Cardiac muscle cell (in vitro differentiated cells and primary cell): ENCODE measurements at regions not wholly inside any gene's neighbourhood (a gene's known extent, or its start where the extent isn't known, plus 50 kb on each side); places are given as distances from the start of the nearest gene placed in this dataset.

Source experiments
- DNase-seq, 2 donors: peaks; one replicate each; pipeline versions ENCODE4 v3.0.0 to v3.0.0-alpha.2; 2010 to 2017; ENCODE audit warnings: low read depth in 1 of 2, low spot score in 1 of 2
- H3K27ac ChIP-seq: fragments of 200-600 bp; sonication (generic); 2 replicates; pipeline ENCODE4 v1.5.1; 2016
- H3K27me3 ChIP-seq: fragments of 200-600 bp; sonication (generic); 2 replicates; pipeline ENCODE4 v1.6.0; 2016; ENCODE audit warnings: control low read depth
- H3K36me3 ChIP-seq: fragments of 200-600 bp; sonication (generic); 2 replicates; pipeline ENCODE4 v1.5.1; 2016; ENCODE audit warnings: control low read depth
- H3K4me1 ChIP-seq: fragments of 200-600 bp; sonication (generic); 2 replicates; pipeline ENCODE4 v1.8.1; 2017; ENCODE audit warnings: low read depth, mild to moderate bottlenecking, mixed run types
- H3K4me3 ChIP-seq: fragments of 200-600 bp; sonication (generic); 2 replicates; pipeline ENCODE4 v1.5.1; 2016; ENCODE audit warnings: mild to moderate bottlenecking
- H3K9me3 ChIP-seq: fragments of 200-600 bp; sonication (generic); 2 replicates; pipeline ENCODE4 v1.5.1; 2017; ENCODE audit warnings: low read depth, mild to moderate bottlenecking, control low read depth
- TF ChIP-seq, protein P1 (sequence below): IDR thresholded peaks from 2 replicates; pipeline ENCODE4 v1.5.1; 2012; ENCODE audit warnings: low read depth, mild to moderate bottlenecking, low read length

DNA sequence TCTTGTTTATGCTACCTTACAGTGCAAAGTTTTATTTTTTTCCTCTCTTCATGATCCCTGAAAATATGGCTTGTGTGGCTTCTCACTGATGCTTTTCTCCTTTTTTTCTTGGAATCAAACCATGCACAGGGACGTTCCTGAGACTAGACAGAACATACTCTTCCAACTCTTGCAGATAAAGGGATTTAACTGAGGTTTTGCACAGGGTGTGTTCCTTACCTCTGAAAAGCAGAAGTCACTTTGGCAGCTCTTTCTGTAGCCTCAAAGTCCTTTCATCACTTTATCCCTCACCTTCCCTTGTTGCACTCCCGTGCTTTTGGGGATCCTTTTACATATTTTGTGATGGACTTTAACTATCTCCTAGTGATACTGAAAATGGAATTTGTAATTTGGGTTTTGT, 300.1 kb downstream of the SPRY1 start:
- no peaks in the 10 kb centered on the region for H3K36me3 ChIP-seq

DNA sequence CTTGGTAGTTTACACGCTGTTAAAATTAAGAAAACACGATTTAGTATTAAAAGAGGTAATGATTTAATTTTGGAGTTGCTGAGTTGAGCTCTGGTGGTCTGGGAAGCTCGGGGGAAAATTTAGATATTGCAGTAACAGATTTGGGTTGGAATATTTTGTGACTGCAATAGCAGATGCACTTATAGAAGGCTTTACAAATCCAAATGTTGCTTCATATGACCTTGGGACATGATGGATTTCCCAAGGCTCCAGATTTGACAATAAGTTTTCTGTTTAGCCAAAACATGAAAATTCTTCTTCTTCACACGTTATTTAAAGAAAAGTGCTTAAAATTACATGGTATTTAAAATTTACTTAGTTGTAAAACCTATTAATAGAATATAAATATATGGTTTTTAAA, 302.0 kb downstream of the SPRY1 start:
- Histone ChIP-seq H3K27me3 (no peaks in the 10 kb centered on the region), H3K9me3 (no peaks in the 10 kb centered on the region), H3K4me3 (no peak overlapping the region), H3K4me1 (no peaks in the 10 kb centered on the region), H3K36me3 (no peaks in the 10 kb centered on the region), H3K27ac (no peak overlapping the region)
- TF ChIP-seq, protein P1, sequence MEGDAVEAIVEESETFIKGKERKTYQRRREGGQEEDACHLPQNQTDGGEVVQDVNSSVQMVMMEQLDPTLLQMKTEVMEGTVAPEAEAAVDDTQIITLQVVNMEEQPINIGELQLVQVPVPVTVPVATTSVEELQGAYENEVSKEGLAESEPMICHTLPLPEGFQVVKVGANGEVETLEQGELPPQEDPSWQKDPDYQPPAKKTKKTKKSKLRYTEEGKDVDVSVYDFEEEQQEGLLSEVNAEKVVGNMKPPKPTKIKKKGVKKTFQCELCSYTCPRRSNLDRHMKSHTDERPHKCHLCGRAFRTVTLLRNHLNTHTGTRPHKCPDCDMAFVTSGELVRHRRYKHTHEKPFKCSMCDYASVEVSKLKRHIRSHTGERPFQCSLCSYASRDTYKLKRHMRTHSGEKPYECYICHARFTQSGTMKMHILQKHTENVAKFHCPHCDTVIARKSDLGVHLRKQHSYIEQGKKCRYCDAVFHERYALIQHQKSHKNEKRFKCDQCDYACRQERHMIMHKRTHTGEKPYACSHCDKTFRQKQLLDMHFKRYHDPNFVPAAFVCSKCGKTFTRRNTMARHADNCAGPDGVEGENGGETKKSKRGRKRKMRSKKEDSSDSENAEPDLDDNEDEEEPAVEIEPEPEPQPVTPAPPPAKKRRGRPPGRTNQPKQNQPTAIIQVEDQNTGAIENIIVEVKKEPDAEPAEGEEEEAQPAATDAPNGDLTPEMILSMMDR, result no peak
- DNase-seq, result no peak

More for the DNA sequence above, 300.1 kb downstream of the SPRY1 start:
- Histone ChIP-seq H3K27ac (no peak overlapping the region), H3K27me3 (no peaks in the 10 kb centered on the region), H3K4me1 (no peaks in the 10 kb centered on the region), H3K4me3 (no peak overlapping the region), H3K9me3 (no peaks in the 10 kb centered on the region)
- TF ChIP-seq, protein P1, result no peak
- DNase-seq, result no peak

DNA sequence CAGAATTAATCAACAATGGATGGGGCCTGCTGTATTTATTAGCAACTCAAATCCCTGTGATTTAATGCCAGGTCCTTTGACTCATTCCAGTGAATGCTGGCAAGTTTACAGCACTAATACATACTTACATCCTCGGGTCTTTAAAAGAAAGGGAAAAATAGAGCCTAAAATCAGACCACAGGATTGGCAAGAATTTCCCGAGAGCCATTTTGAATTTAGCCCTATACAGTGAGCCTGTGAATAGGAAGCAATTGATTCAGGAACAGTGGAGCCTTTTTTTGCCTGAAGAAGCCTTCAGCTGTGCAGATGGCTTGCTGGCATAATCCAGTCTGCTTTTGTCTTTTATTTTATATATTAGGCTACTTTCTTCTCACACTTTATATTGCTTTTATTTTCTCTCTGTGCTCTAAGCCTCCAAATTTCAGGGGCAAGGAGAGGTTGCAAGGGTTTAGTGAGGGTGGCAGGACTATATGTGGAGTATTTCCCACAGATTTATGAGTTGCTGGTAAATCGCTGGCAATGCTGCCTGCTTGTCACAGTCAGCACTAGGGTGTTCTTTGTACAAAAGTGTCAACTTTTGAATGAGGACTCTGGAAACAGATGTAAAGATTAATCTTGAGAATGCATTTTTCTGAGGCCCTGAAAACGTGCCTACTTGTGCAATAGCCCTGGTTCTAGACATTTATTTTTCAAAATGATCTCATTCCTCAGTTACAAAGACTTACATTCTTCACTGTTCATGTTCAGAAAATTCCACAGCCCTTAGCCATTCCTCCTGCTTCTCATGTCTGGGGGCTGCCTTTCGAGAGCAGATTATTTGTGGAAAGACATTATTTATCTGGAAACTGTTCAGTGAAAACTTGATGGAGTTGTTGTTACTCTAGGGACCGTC, 303.5 kb downstream of the SPRY1 start:
- DNase-seq, result peak; percentile 2 to 98
- no peaks in the 10 kb centered on the region for H3K9me3 ChIP-seq
- no peak overlapping the region for H3K4me3 ChIP-seq
- no peaks in the 10 kb centered on the region for H3K4me1 ChIP-seq
- no peaks in the 10 kb centered on the region for H3K27me3 ChIP-seq
- H3K27ac ChIP-seq, result peak overlapping the region; percentile 55
- TF ChIP-seq, protein P1, result no peak
- no peaks in the 10 kb centered on the region for H3K36me3 ChIP-seq

DNA sequence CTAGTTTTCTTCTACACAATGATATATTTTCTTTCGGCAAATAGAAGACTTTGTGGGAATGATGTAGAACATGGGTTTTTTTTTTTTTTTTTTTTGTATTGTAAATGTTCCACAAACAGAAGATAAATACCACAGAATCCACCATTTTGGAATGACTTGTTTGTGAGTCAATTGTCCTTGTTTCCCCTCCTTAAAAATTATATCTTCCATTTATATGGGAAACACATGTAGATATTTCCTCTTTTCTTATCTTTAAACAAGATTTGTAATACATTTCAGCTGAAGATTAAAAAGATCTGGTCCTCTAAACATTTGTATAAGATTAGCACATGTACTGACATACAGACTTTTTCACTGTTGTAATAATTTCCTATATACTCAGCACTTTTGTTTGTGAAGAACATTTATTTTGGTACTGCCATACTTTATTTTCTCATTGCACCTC, 304.6 kb downstream of the SPRY1 start:
- TF ChIP-seq, protein P1, result no peak
- Histone ChIP-seq H3K27me3 (no peaks in the 10 kb centered on the region), H3K9me3 (no peaks in the 10 kb centered on the region), H3K36me3 (no peaks in the 10 kb centered on the region), H3K27ac (no peak overlapping the region), H3K4me1 (no peaks in the 10 kb centered on the region), H3K4me3 (no peak overlapping the region)
- DNase-seq, result peak in 1 of 2 donors; percentile 76

DNA sequence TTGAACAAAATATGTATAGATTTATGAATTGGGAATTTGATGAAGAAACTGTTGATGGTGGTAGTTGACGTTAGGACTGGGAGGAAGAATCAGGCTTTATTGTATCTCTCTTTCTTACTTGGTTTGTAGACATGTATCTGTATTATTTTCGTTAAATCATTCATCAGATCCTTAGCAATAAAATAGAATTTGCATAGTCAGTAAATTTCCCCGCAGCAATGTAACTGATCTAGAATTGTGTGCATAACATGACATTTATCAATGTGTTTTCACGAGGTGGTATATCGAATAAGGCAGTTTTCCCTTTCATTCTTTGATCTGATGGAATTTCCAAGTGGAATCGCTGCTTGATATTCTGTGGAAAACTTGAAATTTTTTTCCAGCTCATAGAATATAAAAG, 308.8 kb downstream of the SPRY1 start:
- no peak overlapping the region for H3K4me3 ChIP-seq
- H3K27me3 ChIP-seq, result no peaks in the 10 kb centered on the region
- no peaks in the 10 kb centered on the region for H3K4me1 ChIP-seq
- TF ChIP-seq, protein P1, result no peak
- DNase-seq, result no peak
- H3K9me3 ChIP-seq, result no peaks in the 10 kb centered on the region
- H3K36me3 ChIP-seq, result no peaks in the 10 kb centered on the region
- H3K27ac ChIP-seq, result no peak overlapping the region
